IMR-90 (cell line): ENCODE measurements at regions not wholly inside any gene's neighbourhood (a gene's known extent, or its start where the extent isn't known, plus 50 kb on each side); places are given as distances from the start of the nearest gene placed in this dataset.

Experiments
- BHLHE40 ChIP-seq: fragments of 150-350 bp; IDR thresholded peaks from 2 replicates; pipeline ENCODE4 v1.6.1; 2016; ENCODE audit warnings: mild to moderate bottlenecking, low read depth, low read length
- FOS ChIP-seq: fragments of 150-350 bp; IDR thresholded peaks from 2 replicates; pipeline ENCODE4 v1.6.1; 2016; ENCODE audit warnings: low read depth, low read length

DNA sequence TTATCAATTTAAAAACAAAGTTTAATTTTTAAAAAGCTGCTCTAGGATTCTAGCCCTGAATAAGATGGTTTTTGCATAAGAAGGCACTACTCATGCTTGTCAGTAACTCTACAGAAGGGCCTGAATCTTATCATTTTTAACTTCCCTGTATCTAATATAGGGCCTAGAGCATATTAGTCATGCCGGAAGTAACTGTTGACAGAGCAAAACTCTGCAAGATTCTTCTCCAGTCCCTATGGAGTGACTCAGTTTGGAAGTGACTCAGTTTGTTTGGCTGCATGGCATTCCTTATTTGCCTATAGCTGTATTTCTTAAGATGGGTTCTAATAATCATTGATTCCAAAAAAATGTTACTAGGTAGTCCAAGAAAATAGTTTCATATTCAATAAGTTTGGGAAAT lies 431.8 kb upstream of the HTR2C start:
- no peak for TF ChIP-seq BHLHE40
- TF ChIP-seq FOS = no peak
